RWPE1 (cell line): ENCODE measurements at regions not wholly inside any gene's neighbourhood (a gene's known extent, or its start where the extent isn't known, plus 50 kb on each side); places are given as distances from the start of the nearest gene placed in this dataset.

Source experiments
- CTCF ChIA-PET: fragments of 350-600 bp; sonication (Branson Sonifier 250); formaldehyde crosslinking; extraction: SDS; loops from one replicate; lab custom pipeline; 2021; lab: Yijun Ruan, JAX
- POLR2A ChIA-PET: fragments of 400-600 bp; formaldehyde crosslinking; extraction: SDS; loops from one replicate; lab custom pipeline; 2020; ENCODE audit warnings: antibody characterized with exemption; ENCODE audit not compliant: low non-redundant PET; lab: Yijun Ruan, JAX
- DNase-seq: peaks from one replicate; pipeline ENCODE4 v3.0.0; 2012; ENCODE audit warnings: low spot score
- H3K27ac ChIP-seq: fragments of 450-650 bp; 2 replicates; pipeline ENCODE4 v1.5.1; 2017
- CTCF ChIP-seq: fragments of 450-650 bp; conservative IDR thresholded peaks from 2 replicates; pipeline ENCODE4 v1.5.1; 2017; ENCODE audit warnings: low read depth, mild to moderate bottlenecking

GRCh38 chr18:32884543-32884942 is 111.7 kb upstream of the KLHL14 start:
- DNase-seq = no peak
- TF ChIP-seq CTCF = no peak
- CTCF ChIA-PET = no interaction called here
- POLR2A ChIA-PET = no interaction called here
- H3K27ac ChIP-seq = no peak overlapping the region

- ChIA-PET POLR2A (no interaction called here), CTCF (no interaction called here)
- no peak for TF ChIP-seq CTCF
- no peak overlapping the region for H3K27ac ChIP-seq
- no peak for DNase-seq
Observed at GRCh38 chr18:32881009-32881408, 108.2 kb upstream of the KLHL14 start.

GRCh38 chr18:32879497-32879896 is 106.7 kb upstream of the KLHL14 start:
- ChIA-PET CTCF (interaction anchor here (0.8 to 1.0 kb wide), 2 partner anchors 124 to 1364 kb away, joined by 3 read pairs; no protein-coding TSS in a partner anchor), POLR2A (no interaction called here)
- no peak overlapping the region for H3K27ac ChIP-seq
- no peak for TF ChIP-seq CTCF
- DNase-seq = no peak

GRCh38 chr18:32878436-32878835 is 105.6 kb upstream of the KLHL14 start:
- ChIA-PET POLR2A (no interaction called here), CTCF (no interaction called here)
- no peak for DNase-seq

GRCh38 chr18:32877371-32877770 is 104.5 kb upstream of the KLHL14 start:
- ChIA-PET POLR2A (no interaction called here), CTCF (interaction anchor here (0.6 kb wide), 1 partner anchor 1155 kb away, joined by 3 read pairs; no protein-coding TSS in a partner anchor)
- no peak for TF ChIP-seq CTCF
- no peak for DNase-seq
- H3K27ac ChIP-seq = no peak overlapping the region

More at GRCh38 chr18:32878436-32878835, 105.6 kb upstream of the KLHL14 start:
- no peak for TF ChIP-seq CTCF
- H3K27ac ChIP-seq = no peak overlapping the region

- ChIA-PET CTCF (no interaction called here), POLR2A (no interaction called here)
- DNase-seq = no peak
- no peak overlapping the region for H3K27ac ChIP-seq
- TF ChIP-seq CTCF = no peak
Observed at GRCh38 chr18:32875625-32876024, 102.8 kb upstream of the KLHL14 start.
